Spleen (tissue), 7 donors: ENCODE measurements at regions not wholly inside any gene's neighbourhood (a gene's known extent, or its start where the extent isn't known, plus 50 kb on each side); places are given as distances from the start of the nearest gene placed in this dataset.

Experiments
- POLR2A ChIP-seq, 3 donors: fragments of 450-650 bp; IDR thresholded peaks; one replicate each; pipeline ENCODE4 v1.5.1; 2017; ENCODE audit warnings: antibody characterized with exemption in 3 of 3, mild to moderate bottlenecking in 1 of 3
- POLR2AphosphoS5 ChIP-seq, 3 donors: sonication (generic); formaldehyde crosslinking; IDR thresholded peaks; one replicate each; pipeline ENCODE4 v1.5.1; 2017; ENCODE audit warnings: antibody characterized with exemption in 3 of 3
- TF ChIP-seq, protein P1 (sequence below), 11 experiments: fragments of 200-600 bp in 7 of 11; fragments of 450-650 bp in 4 of 11; sonication (generic) in 4 of 11; IDR thresholded peaks in 8 of 11; conservative IDR thresholded peaks in 3 of 11; 1 replicate in 7 of 11; 2 replicates in 4 of 11; pipeline versions ENCODE4 v1.4.0 to v1.8.0; 2016 to 2021; ENCODE audit warnings: antibody characterized with exemption in 11 of 11, inconsistent platforms in 4 of 11, mild to moderate bottlenecking in 1 of 11
- donor health status: DM: no; HTN: no; CAD: no; lungs with moderate emphysema.
- donor health status: DM: no; HTN: no; CAD: no.
- donor health status: DM: no; HTN: no; CAD: no.

GRCh38 chr2:236700703-236701102 lies 131.1 kb downstream of the ACKR3 start:
- TF ChIP-seq, protein P1, sequence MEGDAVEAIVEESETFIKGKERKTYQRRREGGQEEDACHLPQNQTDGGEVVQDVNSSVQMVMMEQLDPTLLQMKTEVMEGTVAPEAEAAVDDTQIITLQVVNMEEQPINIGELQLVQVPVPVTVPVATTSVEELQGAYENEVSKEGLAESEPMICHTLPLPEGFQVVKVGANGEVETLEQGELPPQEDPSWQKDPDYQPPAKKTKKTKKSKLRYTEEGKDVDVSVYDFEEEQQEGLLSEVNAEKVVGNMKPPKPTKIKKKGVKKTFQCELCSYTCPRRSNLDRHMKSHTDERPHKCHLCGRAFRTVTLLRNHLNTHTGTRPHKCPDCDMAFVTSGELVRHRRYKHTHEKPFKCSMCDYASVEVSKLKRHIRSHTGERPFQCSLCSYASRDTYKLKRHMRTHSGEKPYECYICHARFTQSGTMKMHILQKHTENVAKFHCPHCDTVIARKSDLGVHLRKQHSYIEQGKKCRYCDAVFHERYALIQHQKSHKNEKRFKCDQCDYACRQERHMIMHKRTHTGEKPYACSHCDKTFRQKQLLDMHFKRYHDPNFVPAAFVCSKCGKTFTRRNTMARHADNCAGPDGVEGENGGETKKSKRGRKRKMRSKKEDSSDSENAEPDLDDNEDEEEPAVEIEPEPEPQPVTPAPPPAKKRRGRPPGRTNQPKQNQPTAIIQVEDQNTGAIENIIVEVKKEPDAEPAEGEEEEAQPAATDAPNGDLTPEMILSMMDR (IDR thresholded peaks at IDR 0.05 in 8 of 11, conservative IDR thresholded peaks at IDR 0.05 in 3 of 11), result no peak
- TF ChIP-seq POLR2A (IDR thresholded peaks at IDR 0.05), result no peak
- TF ChIP-seq POLR2AphosphoS5 (IDR thresholded peaks at IDR 0.05), result no peak
